Mammary epithelial cell (primary cell): ENCODE measurements at regions not wholly inside any gene's neighbourhood (a gene's known extent, or its start where the extent isn't known, plus 50 kb on each side); places are given as distances from the start of the nearest gene placed in this dataset.

Source experiments
- EZH2 ChIP-seq: IDR thresholded peaks from 2 replicates; pipeline ENCODE4 v1.6.1; 2012; ENCODE audit warnings: low read length, inconsistent platforms, borderline replicate concordance
- TF ChIP-seq, protein P1 (sequence below), 2 donors: IDR thresholded peaks in 1 of 2; conservative IDR thresholded peaks in 1 of 2; 2 replicates each; pipeline ENCODE4 v1.5.1; 2011 to 2012; ENCODE audit warnings: inconsistent platforms in 2 of 2, low read length in 2 of 2, mild to moderate bottlenecking in 2 of 2, control low read depth in 1 of 2, low read depth in 1 of 2; ENCODE audit not compliant: insufficient read depth in 1 of 2; ENCODE audit errors: extremely low read depth in 1 of 2

DNA sequence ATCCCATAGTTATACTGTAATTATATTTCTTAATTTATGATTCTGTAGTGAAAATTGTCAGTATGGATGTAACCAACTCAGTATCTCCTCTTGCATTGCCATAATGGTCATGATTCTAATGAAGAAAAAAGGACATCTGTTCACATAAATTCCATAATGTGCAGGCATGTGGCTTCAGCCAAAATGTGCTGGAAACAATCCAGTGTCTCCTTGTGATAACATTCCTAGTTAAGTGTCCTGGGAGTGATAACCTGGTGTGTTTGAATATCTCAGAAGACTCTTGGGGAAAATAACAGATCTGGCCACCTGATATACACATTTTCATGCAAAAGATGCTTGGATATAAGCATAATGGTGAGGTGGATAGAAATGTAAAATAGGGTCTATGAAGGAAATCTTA, 2309.8 kb downstream of the PCDH7 start:
- TF ChIP-seq, protein P1, sequence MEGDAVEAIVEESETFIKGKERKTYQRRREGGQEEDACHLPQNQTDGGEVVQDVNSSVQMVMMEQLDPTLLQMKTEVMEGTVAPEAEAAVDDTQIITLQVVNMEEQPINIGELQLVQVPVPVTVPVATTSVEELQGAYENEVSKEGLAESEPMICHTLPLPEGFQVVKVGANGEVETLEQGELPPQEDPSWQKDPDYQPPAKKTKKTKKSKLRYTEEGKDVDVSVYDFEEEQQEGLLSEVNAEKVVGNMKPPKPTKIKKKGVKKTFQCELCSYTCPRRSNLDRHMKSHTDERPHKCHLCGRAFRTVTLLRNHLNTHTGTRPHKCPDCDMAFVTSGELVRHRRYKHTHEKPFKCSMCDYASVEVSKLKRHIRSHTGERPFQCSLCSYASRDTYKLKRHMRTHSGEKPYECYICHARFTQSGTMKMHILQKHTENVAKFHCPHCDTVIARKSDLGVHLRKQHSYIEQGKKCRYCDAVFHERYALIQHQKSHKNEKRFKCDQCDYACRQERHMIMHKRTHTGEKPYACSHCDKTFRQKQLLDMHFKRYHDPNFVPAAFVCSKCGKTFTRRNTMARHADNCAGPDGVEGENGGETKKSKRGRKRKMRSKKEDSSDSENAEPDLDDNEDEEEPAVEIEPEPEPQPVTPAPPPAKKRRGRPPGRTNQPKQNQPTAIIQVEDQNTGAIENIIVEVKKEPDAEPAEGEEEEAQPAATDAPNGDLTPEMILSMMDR (conservative IDR thresholded peaks at IDR 0.05 in 1 of 2, IDR thresholded peaks at IDR 0.05 in 1 of 2; ENCODE audit: extremely low read depth in 1 of 2, insufficient read depth in 1 of 2, low read depth in 1 of 2, low read length in 2 of 2), result no peak
- TF ChIP-seq EZH2, result no peak
